ENCODE measurements at regions not wholly inside any gene's neighbourhood (a gene's known extent, or its start where the extent isn't known, plus 50 kb on each side); places are given as distances from the start of the nearest gene placed in this dataset.
"Not testable (repeated sequence)": the region's sequence is repeated elsewhere in the genome, so short reads cannot be mapped to it uniquely, and the experiment has no call there.

GRCh38 chr15:96187341-96188305 lies 142.9 kb upstream of the NR2F2 start:
- in situ Hi-C loops (cut with HindIII; ENCODE audit: low sequenced_read_pairs) = no loop called here

GRCh38 chr15:96197721-96198120 lies 132.8 kb upstream of the NR2F2 start:
- in situ Hi-C loops (cut with HindIII; ENCODE audit: low sequenced_read_pairs) = no loop called here

GRCh38 chr15:96199111-96199510 lies 131.4 kb upstream of the NR2F2 start:
- in situ Hi-C loops (cut with HindIII; ENCODE audit: low sequenced_read_pairs) = no loop called here

- in situ Hi-C loops (cut with HindIII; ENCODE audit: low sequenced_read_pairs) = no loop called here
These were observed 130.0 kb upstream of the NR2F2 start for GRCh38 chr15:96200357-96200967.

GRCh38 chr15:96201696-96202095 lies 128.8 kb upstream of the NR2F2 start:
- in situ Hi-C loops (cut with HindIII; ENCODE audit: low sequenced_read_pairs) = no loop called here

GRCh38 chr15:96205588-96205987 lies 124.9 kb upstream of the NR2F2 start:
- in situ Hi-C loops (cut with HindIII; ENCODE audit: low sequenced_read_pairs) = not testable (repeated sequence)

- in situ Hi-C loops (cut with HindIII; ENCODE audit: low sequenced_read_pairs) = no loop called here
These were observed 123.0 kb upstream of the NR2F2 start for GRCh38 chr15:96207377-96208006.

GRCh38 chr15:96209285-96209735 lies 121.2 kb upstream of the NR2F2 start:
- in situ Hi-C loops (cut with HindIII; ENCODE audit: low sequenced_read_pairs) = no loop called here

- in situ Hi-C loops (cut with HindIII; ENCODE audit: low sequenced_read_pairs) = loop anchor here (5.0 kb wide), 1 partner anchor 86 kb away; no protein-coding TSS in a partner anchor
These were observed 117.5 kb upstream of the NR2F2 start for GRCh38 chr15:96213045-96213444.

- in situ Hi-C loops (cut with HindIII; ENCODE audit: low sequenced_read_pairs) = loop anchor here (5.0 kb wide), 1 partner anchor 87 kb away; no protein-coding TSS in a partner anchor
These were observed 116.6 kb upstream of the NR2F2 start for GRCh38 chr15:96213896-96214295.

GRCh38 chr15:96216481-96216880 lies 114.0 kb upstream of the NR2F2 start:
- in situ Hi-C loops (cut with HindIII; ENCODE audit: low sequenced_read_pairs) = not testable (repeated sequence)

GRCh38 chr15:96217983-96218382 lies 112.5 kb upstream of the NR2F2 start:
- in situ Hi-C loops (cut with HindIII; ENCODE audit: low sequenced_read_pairs) = no loop called here

- in situ Hi-C loops (cut with HindIII; ENCODE audit: low sequenced_read_pairs) = no loop called here
These were observed 111.7 kb upstream of the NR2F2 start for GRCh38 chr15:96218623-96219455.

- in situ Hi-C loops (cut with HindIII; ENCODE audit: low sequenced_read_pairs) = no loop called here
These were observed 110.8 kb upstream of the NR2F2 start for GRCh38 chr15:96219681-96220080.

GRCh38 chr15:96220657-96221056 lies 109.8 kb upstream of the NR2F2 start:
- in situ Hi-C loops (cut with HindIII; ENCODE audit: low sequenced_read_pairs) = no loop called here

GRCh38 chr15:96222981-96223380 lies 107.5 kb upstream of the NR2F2 start:
- in situ Hi-C loops (cut with HindIII; ENCODE audit: low sequenced_read_pairs) = no loop called here

- in situ Hi-C loops (cut with HindIII; ENCODE audit: low sequenced_read_pairs) = no loop called here
These were observed 106.6 kb upstream of the NR2F2 start for GRCh38 chr15:96223939-96224338.

GRCh38 chr15:96225642-96226259 lies 104.7 kb upstream of the NR2F2 start:
- in situ Hi-C loops (cut with HindIII; ENCODE audit: low sequenced_read_pairs) = loop anchor here (5.0 kb wide), 1 partner anchor 68 kb away; no protein-coding TSS in a partner anchor

GRCh38 chr15:96230526-96231181 lies 99.8 kb upstream of the NR2F2 start:
- in situ Hi-C loops (cut with HindIII; ENCODE audit: low sequenced_read_pairs) = no loop called here

- in situ Hi-C loops (cut with HindIII; ENCODE audit: low sequenced_read_pairs) = no loop called here
These were observed 98.2 kb upstream of the NR2F2 start for GRCh38 chr15:96232335-96232734.
